ENCODE measurements at regions not wholly inside any gene's neighbourhood (a gene's known extent, or its start where the extent isn't known, plus 50 kb on each side); places are given as distances from the start of the nearest gene placed in this dataset.

- H3K27ac ChIP-seq (ENCODE audit: low read length in 2 of 2), result no peak overlapping the region
- Mint-ChIP-seq H3K4me1 (no peaks in the 10 kb centered on the region), H3K27me3 (peaks cover 9% of the 10 kb centered on the region), H3K4me3 (no peak overlapping the region), H3K9me3 (ENCODE audit: insufficient read depth) (no peaks in the 10 kb centered on the region), H3K27ac (no peak overlapping the region)
- ATAC-seq (ENCODE audit: low read depth) (no peak), DNase-seq (no peak)
- no peaks in the 10 kb centered on the region for H4K20me1 ChIP-seq (ENCODE audit: control insufficient read depth, insufficient read depth, low read length, poor library complexity, severe bottlenecking)
- intact Hi-C loops (cut with micrococcal nuclease), result no loop called here
- CTCF ChIA-PET, result no interaction called here
- POLR2A ChIA-PET, result no interaction called here
- H3K36me3 ChIP-seq (replicated peaks in 1 of 2; ENCODE audit: control extremely low read depth in 1 of 2, control insufficient read depth in 1 of 2, extremely low read depth in 1 of 2, insufficient read depth in 2 of 2, low read length in 1 of 2), result no peaks in the 10 kb centered on the region
- no peaks in the 10 kb centered on the region for H3K4me1 ChIP-seq (ENCODE audit: control insufficient read depth in 2 of 2, insufficient read depth in 2 of 2, low read length in 2 of 2)
- no peak overlapping the region for H3K4me2 ChIP-seq (replicated peaks; ENCODE audit: low read depth, low read length, poor library complexity, severe bottlenecking)
- H3K9ac ChIP-seq (ENCODE audit: low read length), result no peak overlapping the region
- WGBS (ENCODE audit: insufficient coverage), result no CpG with 5 or more reads among the region's 2 CpGs
- no peaks in the 10 kb centered on the region for H3K79me2 ChIP-seq (ENCODE audit: control insufficient read depth, insufficient read depth, low read length)
- no peak for TF ChIP-seq CTCF (IDR thresholded peaks at IDR 0.05)
- no peak for TF ChIP-seq EZH2 (IDR thresholded peaks at IDR 0.05; ENCODE audit: borderline replicate concordance, insufficient read depth, low read depth, low read length, poor library complexity, severe bottlenecking)
- no peak overlapping the region for H2AFZ ChIP-seq (ENCODE audit: insufficient read depth, low read depth, low read length, poor library complexity, severe bottlenecking)
- H3K4me3 ChIP-seq (ENCODE audit: control extremely low read depth in 1 of 5, extremely low read depth in 1 of 5, insufficient read depth in 1 of 5, low read depth in 2 of 5, low read length in 4 of 5), result no peak overlapping the region
- no peaks in the 10 kb centered on the region for H3K9me3 ChIP-seq (ENCODE audit: control extremely low read depth in 1 of 3, control insufficient read depth in 2 of 3, insufficient read depth in 1 of 3, low read length in 2 of 3)
- H3K27me3 ChIP-seq (replicated peaks in 1 of 4; ENCODE audit: control extremely low read depth in 1 of 4, control insufficient read depth in 3 of 4, insufficient read depth in 4 of 4, low read length in 3 of 4), result no peaks in the 10 kb centered on the region
Measured at GRCh38 chr16:54993106-54993895, 62.6 kb downstream of the IRX5 start.

DNA sequence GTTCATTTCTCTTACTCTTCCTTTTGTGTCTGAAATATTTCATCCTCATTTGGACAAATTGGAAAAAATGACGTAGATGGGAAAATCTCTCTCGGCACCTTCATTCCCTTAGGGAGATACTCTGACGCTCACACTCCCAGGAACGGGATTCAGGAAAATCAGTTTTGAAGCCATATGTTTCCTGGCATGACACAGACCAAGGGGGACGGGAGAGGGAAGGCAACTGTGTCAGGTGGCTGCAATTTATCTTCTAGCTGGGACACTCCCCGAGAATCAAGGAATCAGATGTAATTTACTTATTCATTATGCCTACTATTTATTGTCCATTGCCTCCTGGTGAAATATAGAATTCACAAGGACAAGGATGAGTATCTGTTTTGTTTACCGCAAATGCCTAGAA lies 65.5 kb downstream of the IRX5 start:
- Histone ChIP-seq H4K20me1 (ENCODE audit: control insufficient read depth, insufficient read depth, low read length, poor library complexity, severe bottlenecking) (no peaks in the 10 kb centered on the region), H3K9ac (ENCODE audit: low read length) (no peak overlapping the region), H3K4me1 (ENCODE audit: control insufficient read depth in 2 of 2, insufficient read depth in 2 of 2, low read length in 2 of 2) (no peaks in the 10 kb centered on the region), H3K4me2 (replicated peaks; ENCODE audit: low read depth, low read length, poor library complexity, severe bottlenecking) (no peak overlapping the region), H3K36me3 (replicated peaks in 1 of 2; ENCODE audit: control extremely low read depth in 1 of 2, control insufficient read depth in 1 of 2, extremely low read depth in 1 of 2, insufficient read depth in 2 of 2, low read length in 1 of 2) (no peaks in the 10 kb centered on the region), H3K27me3 (replicated peaks in 1 of 4; ENCODE audit: control extremely low read depth in 1 of 4, control insufficient read depth in 3 of 4, insufficient read depth in 4 of 4, low read length in 3 of 4) (peaks cover 0 to 2% (median 0%) of the 10 kb centered on the region in 4 experiments), H3K79me2 (ENCODE audit: control insufficient read depth, insufficient read depth, low read length) (no peaks in the 10 kb centered on the region), H3K9me3 (ENCODE audit: control extremely low read depth in 1 of 3, control insufficient read depth in 2 of 3, insufficient read depth in 1 of 3, low read length in 2 of 3) (no peaks in the 10 kb centered on the region), H3K4me3 (ENCODE audit: control extremely low read depth in 1 of 5, extremely low read depth in 1 of 5, insufficient read depth in 1 of 5, low read depth in 2 of 5, low read length in 4 of 5) (no peak overlapping the region), H2AFZ (ENCODE audit: insufficient read depth, low read depth, low read length, poor library complexity, severe bottlenecking) (no peak overlapping the region), H3K27ac (ENCODE audit: low read length in 2 of 2) (no peak overlapping the region)
- no peaks in the 10 kb centered on the region for H3K4me1 Mint-ChIP-seq
- intact Hi-C loops (cut with micrococcal nuclease), result no loop called here
- TF ChIP-seq EZH2 (IDR thresholded peaks at IDR 0.05; ENCODE audit: borderline replicate concordance, insufficient read depth, low read depth, low read length, poor library complexity, severe bottlenecking), result no peak
- TF ChIP-seq CTCF (IDR thresholded peaks at IDR 0.05), result no peak
- peaks cover 9% of the 10 kb centered on the region for H3K27me3 Mint-ChIP-seq
- ATAC-seq (ENCODE audit: low read depth) (no peak), DNase-seq (no peak)
- no peak overlapping the region for H3K27ac Mint-ChIP-seq
- ChIA-PET POLR2A (no interaction called here), CTCF (no interaction called here)
- H3K4me3 Mint-ChIP-seq, result no peak overlapping the region
- H3K9me3 Mint-ChIP-seq (ENCODE audit: insufficient read depth), result no peaks in the 10 kb centered on the region
- 73% methylated on average over 4 of the region's 7 CpGs for WGBS (ENCODE audit: insufficient coverage)
